NCI-H345 treated with DMSO at 0.1 percent for 48 hours (cell line): ENCODE measurements at regions not wholly inside any gene's neighbourhood (a gene's known extent, or its start where the extent isn't known, plus 50 kb on each side); places are given as distances from the start of the nearest gene placed in this dataset.

ENCODE experiments used
- DNase-seq: peaks from one replicate; lab custom pipeline; 2025; ENCODE audit not compliant: unreplicated experiment; lab: John Stamatoyannopoulos, UW

GRCh38 chr12:89980236-89980635 lies 271.6 kb upstream of the ATP2B1 start:
- DNase-seq: no peak

DNA sequence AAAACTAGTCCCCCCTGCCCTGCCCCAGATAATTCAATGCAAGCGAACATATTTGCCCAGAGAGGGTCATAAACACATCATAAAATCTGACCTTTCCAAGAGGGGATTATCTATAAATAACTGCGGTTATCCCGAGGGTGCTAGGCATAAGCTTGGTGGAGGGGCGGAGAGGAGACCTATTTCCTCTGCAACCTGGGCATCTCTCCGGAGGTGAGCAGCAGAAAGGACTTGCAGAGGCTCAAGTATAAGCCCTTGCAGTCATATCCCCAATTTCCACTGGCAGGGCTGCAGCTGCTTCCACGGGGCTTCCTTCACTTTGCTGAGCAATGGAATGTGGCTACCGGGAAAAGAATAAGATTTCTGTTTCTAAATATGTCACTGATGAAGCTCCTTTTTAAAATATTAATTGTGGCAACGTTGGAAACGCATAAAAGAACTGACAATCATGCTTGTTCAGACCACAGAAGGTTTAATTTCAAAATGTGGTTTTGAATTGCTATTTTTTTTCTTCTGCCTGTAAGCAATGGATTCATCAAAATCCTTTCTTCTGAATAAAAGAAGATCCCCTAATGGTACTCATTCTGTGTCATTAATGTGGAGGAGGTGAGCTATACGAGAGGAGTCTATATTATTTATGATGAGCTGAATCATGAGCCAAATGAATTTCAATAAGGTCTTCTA lies 268.9 kb upstream of the ATP2B1 start:
- DNase-seq: no peak

DNA sequence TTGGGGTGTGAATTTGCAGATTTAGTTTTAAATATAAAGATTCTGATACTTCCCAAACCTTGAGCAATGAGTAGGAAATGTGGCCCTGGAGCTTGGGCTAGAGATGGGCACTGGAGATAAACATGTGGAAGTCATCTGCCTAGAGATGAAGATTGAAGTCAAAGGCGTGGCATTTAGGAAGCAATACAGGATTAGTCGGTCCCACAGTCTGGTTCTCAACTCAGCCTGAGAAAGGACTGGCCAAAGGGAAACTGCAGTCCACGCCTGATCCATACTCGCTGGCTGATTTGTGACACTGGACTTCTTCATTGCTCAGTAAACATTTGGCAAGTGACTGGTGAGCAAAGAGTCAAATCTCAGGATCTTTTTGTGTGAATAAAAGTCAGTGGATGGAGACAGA lies 268.2 kb upstream of the ATP2B1 start:
- no peak for DNase-seq

GRCh38 chr12:89975574-89975973 lies 266.9 kb upstream of the ATP2B1 start:
- no peak for DNase-seq

DNA sequence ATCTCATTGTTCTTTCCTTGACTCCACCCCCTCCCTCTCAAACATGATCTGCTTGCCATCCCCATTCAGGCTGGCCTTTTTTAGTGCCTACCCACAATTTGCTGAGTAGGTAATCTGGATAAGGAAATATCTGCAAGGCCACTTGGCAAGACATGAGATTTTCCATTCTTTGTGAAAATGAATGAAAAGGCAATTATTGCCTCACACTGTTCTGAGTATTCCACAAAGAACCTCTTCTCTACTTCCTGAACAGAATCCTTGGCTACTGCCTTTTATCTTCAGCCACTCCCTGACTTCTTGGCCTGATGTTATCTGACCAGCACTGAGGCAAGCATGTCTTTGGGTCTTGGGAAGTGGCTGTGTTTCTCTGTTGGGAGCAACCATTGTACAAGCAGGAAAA lies 263.2 kb upstream of the ATP2B1 start:
- no peak for DNase-seq

GRCh38 chr12:89970722-89971121 lies 262.1 kb upstream of the ATP2B1 start:
- DNase-seq: no peak

GRCh38 chr12:89969093-89969492 lies 260.5 kb upstream of the ATP2B1 start:
- no peak for DNase-seq

DNA sequence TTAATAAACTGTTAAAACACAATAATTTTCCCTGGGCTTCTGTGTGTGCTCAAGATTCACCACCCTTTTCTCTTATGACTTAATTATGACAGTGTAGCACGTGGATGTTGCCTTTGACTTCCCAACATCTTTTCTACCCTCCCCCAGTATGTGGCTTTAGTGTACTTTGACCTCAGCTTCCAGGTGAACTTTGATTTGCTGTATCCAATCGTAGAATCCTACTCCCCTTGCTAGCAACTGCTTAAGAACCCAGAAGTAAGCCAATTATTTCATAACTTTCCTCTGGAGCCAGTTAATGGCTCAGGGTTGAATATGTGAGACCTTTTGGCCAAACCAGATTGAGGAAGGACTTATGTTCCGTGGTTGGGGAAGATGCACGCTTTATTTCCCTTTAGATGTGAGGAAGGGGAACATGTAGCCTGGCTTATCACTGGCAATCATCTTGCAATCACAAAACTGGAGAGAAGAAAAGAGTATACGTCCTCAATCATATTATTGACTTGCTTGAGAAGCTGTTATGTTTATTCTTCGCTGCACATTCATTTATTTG lies 259.6 kb upstream of the ATP2B1 start:
- no peak for DNase-seq

GRCh38 chr12:89966495-89967240 lies 258.0 kb upstream of the ATP2B1 start:
- no peak for DNase-seq

DNA sequence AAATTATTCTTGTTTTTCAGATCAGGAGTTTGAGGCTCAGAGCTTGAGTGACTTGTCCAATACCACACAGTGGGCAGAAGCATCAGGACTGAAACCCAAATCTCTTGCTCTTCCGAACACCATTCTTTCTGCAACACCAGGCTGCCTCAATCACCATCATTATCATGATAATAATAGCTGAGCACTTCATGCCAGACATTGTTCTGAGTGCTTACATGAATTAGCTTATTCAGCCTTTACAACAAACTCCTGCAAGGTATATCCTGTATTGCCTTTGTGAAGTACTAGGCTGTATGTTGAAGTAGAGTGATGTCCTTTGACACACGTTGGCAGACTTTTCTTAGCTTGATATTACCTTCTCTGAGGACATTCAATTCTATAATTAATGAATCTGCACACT lies 257.4 kb upstream of the ATP2B1 start:
- peak; percentile 5 for DNase-seq

- no peak for DNase-seq
These were observed 254.0 kb upstream of the ATP2B1 start for GRCh38 chr12:89962648-89963047.

GRCh38 chr12:89960607-89961394 lies 252.2 kb upstream of the ATP2B1 start:
- DNase-seq: no peak

DNA sequence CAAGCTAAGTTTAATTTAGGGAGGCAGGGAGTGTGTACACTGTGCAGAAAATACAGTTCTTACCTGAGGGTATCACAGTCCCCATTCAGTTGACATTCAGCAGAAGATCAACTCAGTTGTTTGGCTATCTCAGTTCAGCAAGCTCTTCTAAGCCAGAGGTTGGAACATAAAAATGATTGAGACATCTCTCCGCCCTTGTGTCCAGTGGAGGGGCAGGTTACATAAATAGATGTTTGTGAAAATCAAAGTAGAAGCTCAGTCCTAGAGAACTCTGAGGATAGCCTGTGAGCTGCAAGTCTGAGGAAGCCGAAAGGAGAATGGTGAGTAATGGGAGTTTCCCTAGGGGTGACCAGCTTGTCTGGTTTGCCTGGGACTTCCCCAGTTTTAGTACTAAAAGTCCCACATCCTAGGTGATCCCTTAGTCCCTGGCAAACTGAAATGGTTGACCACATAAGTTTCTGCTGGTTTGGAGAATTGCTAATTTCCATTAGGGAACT lies 251.4 kb upstream of the ATP2B1 start:
- no peak for DNase-seq

DNA sequence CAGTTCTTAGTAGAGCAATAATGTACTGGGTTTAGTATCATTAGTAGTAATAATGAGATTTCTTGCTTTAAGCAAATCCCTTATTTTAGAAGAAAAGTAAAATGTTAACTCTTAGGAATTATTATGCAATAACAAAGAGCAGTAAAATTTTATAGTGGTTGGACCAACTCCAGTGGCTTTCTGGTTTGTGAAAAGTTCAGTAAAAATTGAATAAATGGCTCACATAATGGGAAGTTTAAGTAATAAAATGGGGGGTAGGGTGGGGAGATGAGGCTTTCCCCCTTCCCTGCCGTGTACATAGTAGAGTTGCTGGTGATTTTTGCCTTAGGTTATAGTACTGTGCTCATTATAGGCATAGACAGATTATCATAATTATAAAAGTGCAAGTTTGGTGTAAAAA lies 250.5 kb upstream of the ATP2B1 start:
- DNase-seq: no peak

DNA sequence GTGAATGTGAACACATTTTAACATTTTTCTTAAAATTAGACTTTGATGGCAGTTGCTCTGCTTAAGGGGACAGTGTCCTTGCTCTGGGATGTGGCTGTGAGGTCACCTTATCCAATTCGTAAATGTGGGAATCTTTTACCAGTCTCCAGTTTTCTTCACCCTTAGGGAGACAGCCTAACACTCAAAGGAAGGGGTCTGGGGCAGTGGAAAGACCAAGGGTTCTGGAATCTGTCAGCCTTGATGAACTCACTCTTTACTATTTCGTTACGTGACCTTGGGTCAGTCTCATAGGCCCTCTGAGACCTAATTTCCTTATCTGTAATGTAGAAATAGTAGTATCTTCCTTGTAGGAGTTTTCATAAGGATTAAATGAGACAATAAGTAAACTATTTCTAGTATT lies 245.6 kb upstream of the ATP2B1 start:
- DNase-seq: no peak

GRCh38 chr12:89951694-89952060 lies 243.0 kb upstream of the ATP2B1 start:
- DNase-seq: no peak

GRCh38 chr12:89951050-89951693 lies 242.5 kb upstream of the ATP2B1 start:
- DNase-seq: no peak

DNA sequence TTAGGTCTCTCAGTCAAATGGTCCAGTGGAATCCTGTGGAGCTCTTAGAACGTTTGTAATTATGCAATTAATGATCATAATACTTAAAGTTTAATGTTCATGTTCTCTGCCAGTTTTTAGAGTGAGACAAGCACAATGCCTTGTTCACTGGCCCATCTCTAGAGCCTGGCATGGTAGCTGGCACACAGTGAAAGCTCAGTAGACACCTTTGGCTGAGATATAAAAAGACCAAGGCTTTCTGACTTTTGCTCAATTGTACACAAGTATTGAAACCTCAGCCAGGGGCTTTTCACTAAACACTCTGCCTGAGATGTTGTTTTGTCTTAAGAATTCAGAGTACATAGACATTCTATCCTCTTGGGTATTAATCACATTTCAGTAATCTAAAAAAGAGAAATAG lies 241.8 kb upstream of the ATP2B1 start:
- DNase-seq: no peak

DNA sequence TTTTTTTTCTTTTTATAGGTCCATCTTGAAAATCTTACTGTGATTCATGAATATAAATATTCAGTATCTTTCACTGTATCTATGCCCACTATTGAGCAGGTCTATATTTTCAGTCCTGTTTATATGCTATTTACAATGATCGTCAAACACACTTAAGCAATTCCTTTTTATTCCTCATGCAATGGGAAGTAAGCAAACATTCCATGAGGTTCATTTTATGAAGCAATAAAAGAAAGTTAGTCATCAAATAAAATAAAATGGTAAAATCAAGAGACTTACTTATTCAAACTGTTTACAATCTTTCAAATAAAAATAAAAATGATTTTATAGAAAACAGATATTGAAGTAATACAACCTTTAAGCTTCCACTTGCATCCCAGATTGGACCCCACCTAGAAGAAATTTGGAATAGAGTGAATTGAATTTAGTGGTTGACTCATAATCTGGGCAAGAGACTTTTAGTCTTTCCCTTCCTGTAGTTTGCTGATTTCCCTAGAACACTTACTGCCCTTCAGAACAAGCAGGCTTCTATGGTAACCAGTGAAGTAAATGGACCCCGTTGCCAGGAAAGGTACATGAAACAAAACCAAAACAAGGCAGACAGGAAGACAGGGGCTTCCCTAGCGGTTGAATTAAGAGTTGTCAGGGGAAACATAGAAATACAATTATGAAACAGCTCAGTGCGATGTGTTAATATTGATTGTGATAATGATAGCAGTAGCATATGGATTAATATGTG lies 241.0 kb upstream of the ATP2B1 start:
- no peak for DNase-seq
